Hematopoietic multipotent progenitor cell treated with erythropoietin and hydrocortisone succinate and interleukin-3 and kit ligand, for 8 days (in vitro differentiated cells): ENCODE measurements at regions not wholly inside any gene's neighbourhood (a gene's known extent, or its start where the extent isn't known, plus 50 kb on each side); places are given as distances from the start of the nearest gene placed in this dataset.
A peak's percentile ranks its signal among the peaks of the same experiment; 100 is the strongest.

Experiments used
- DNase-seq: peaks from one replicate; pipeline ENCODE4 v3.0.0-alpha.2; 2015

GRCh38 chr13:47610687-47611086 lies 390.4 kb downstream of the SUCLA2 start:
- no peak for DNase-seq

DNA sequence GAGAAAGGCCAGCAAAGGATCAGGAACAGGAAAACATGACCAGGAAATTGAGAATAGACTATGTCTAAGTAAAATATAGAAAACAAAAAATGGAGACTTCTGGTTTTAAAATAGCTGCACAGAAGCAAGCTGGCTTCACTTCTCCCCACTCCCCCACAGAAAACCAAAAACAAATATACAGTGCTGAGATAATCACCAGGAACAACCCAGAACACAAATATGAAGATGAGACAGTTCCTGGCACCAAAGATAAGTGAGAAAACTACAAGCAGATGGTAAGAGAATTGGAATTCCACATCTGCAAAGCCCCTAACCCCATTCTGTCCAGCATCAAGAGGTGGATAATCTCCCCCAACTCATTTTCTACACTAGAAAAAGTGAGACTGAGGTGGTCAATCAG lies 397.7 kb downstream of the SUCLA2 start:
- no peak for DNase-seq

DNA sequence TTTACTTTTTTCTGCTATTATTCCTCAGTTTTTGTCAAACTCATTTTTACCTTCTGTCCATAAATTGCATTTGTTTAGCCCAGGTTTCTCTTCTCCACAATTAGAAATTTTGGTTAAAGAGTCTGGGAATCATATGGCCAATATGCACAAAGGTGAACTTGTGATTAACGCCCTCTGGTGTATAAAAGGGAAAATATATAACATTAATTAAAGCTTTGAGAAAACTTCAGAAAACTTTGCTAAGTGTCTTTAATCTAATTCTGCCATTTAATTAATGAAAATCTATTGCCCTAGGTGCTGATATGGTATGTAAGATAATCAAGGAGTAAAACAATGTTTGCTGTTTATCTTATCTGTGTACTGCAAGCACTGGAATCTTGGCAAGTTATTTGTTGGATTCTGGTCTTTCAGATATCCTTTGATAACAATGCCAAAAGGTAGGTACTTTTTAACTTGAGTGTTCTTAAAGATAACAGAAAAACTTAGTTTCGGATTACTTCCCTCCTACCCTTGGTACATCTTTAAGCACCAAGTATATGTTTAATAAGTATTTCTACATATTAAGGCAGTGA lies 402.6 kb downstream of the SUCLA2 start:
- DNase-seq: peak; percentile 1

DNA sequence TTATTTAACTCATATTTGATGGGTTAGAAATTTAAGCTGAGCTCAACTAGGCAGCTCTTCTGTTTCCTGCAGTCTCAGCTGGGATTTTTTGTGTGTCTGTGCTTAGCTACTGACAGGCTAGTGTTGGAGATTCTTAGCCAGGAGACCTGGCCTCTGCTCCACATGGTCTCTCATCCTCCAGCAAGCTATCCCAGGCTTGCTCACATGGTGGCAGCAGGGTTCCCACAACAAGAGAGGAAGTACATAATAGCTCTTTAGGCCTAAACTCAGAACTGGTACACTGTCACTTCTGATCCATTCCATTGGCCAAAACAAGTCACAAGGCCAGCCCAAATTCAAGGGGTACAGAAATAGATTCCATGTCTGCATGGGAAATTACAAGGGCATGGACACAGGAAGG lies 406.2 kb downstream of the SUCLA2 start:
- peak; percentile 24 for DNase-seq

- no peak for DNase-seq
Observed at GRCh38 chr13:47592256-47592655, 408.8 kb downstream of the SUCLA2 start.

DNA sequence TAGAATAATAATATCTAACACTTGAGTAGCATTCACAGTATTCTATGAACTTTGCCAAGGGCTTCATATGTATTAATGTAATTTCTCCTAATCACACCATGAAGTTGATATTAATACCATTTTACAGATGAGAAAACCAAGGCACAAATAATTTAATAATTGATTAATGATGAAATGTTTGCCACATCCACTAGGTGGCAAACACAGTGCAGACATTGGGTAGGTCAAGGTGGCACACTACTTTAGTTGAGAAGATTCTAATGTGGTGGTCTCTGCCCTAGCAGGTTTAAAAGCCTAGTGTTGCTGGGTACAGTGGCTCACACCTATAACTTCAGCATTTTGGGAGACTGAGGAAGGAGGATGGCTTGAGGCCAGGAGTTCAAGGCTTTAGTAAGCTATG lies 412.4 kb downstream of the SUCLA2 start:
- DNase-seq: no peak

- DNase-seq: no peak
Observed at GRCh38 chr13:47572375-47572774, 428.7 kb downstream of the SUCLA2 start.

GRCh38 chr13:47564041-47564440 lies 437.0 kb downstream of the SUCLA2 start:
- no peak for DNase-seq

DNA sequence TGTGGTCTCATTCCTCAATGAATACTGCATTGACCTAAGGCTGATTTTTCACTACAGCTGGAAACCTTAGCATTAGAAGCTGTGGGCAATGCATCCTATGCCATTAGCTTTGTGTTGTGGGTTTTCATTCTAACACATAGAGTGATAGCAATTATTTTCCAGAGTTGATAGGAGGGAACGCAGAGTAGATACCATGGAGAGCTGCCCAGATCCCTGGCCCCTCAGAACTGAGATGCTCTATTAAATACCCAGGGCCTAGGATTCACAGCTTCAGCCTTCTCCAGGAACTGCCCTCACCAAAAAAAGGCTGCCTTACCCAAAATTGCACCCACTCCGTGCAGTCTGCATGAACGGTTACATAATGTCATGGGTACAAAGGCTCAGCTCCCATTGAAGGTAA lies 444.4 kb downstream of the SUCLA2 start:
- DNase-seq: no peak

DNA sequence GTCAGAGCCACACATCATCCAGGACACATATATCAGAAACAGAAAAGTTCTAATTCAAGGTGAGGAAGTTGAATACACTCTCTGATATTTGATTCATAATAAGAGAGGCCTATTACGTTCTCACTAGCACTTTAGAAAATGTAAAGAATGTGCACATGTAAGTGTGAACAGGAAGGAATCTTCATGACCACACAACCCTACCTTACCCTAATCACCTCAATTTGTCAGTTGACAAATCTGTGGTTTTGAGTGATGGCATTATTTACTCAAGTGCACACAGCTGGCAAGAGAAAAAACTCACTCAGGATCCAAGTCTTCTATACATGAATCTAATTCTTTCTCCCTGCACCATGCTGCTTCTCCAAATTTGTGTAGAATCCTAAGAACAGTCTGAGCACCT lies 445.8 kb downstream of the SUCLA2 start:
- DNase-seq: no peak

GRCh38 chr13:47553329-47553977 lies 447.6 kb downstream of the SUCLA2 start:
- no peak for DNase-seq

DNA sequence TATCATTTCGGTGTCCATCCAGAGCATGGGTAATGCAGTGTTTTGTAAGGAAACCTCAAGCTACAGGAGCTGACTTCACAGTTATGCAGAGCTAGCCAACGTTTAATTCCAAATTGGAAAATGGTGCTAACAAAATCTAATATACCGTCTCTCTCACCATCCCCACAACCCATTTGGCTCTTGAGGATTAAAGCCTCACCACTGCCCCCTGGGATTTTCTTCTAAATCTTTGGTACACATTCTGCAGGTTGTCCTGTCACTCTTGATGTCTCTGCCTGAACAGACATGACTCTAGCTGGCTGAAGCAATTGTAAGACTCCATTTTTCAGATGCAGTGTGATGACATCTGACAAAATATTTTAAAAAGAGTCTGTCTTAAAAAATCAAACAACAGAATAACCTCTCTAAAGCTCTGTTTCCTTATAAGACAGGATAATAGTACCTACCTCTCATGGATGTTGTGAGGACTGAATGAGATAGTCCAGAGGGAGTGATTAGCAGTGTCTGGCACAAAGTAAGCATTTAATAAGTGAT lies 451.8 kb downstream of the SUCLA2 start:
- no peak for DNase-seq

GRCh38 chr13:47548294-47548840 lies 452.7 kb downstream of the SUCLA2 start:
- no peak for DNase-seq

GRCh38 chr13:47546391-47547225 lies 454.5 kb downstream of the SUCLA2 start:
- DNase-seq: no peak

GRCh38 chr13:47545201-47546024 lies 455.7 kb downstream of the SUCLA2 start:
- DNase-seq: no peak

DNA sequence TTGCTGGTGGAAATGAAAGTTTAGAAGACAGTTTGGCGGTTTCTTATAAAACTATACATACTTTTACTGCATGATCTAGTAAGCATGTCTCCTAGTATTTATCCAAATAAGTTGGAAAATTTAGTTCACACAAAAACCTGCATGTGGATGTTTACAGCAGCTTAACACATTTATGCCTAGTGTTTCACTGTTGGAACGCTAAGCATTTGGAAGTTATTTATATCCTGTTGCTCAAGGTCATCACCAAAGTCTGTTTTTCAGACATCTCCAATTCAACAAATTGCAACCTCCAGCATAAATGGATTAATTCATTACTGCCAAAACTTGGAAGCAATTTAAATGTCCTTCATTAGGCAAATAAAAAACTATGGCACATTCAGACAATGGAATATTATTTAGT lies 461.8 kb downstream of the SUCLA2 start:
- DNase-seq: no peak

- no peak for DNase-seq
Observed at GRCh38 chr13:47523771-47524170, 477.3 kb downstream of the SUCLA2 start.

GRCh38 chr13:47521890-47522487 lies 479.1 kb downstream of the SUCLA2 start:
- DNase-seq: no peak

GRCh38 chr13:47519626-47520025 lies 481.4 kb downstream of the SUCLA2 start:
- no peak for DNase-seq

DNA sequence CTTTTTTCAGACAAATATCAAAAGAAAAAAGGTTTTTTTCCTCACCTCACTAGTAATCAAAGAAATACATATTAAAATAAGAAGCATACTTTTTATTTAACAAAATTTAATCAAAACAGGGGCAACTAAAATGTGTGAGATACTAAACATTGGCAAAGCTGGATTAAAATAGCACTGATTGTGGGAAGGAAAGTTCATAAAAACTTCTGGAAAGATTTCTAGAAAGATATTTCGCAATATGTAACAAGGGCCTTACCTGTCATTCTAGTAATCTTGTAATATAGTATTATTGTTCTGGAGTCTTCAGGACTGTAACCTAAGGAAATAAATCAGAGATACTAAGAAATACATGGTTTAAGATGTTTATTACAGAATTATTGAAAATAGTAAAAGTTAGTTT lies 482.5 kb downstream of the SUCLA2 start:
- no peak for DNase-seq

DNA sequence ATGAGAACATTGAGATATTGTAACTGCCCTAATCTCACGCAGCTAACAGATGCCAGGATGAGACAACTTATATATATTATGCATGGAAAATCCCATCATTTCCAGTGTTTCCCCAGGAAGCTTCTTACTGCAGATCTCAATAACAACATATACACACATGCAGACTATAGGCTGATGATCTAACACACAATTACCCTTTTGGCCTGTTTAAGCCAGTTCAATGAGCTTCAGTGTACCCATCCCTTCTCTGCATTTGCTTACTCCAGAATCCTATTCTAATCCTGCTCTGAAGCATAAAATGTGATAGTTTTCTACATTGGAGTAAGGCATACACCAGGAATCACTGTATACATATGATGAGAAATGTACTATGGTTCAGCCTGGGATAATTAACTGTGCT lies 489.4 kb downstream of the SUCLA2 start:
- no peak for DNase-seq

DNA sequence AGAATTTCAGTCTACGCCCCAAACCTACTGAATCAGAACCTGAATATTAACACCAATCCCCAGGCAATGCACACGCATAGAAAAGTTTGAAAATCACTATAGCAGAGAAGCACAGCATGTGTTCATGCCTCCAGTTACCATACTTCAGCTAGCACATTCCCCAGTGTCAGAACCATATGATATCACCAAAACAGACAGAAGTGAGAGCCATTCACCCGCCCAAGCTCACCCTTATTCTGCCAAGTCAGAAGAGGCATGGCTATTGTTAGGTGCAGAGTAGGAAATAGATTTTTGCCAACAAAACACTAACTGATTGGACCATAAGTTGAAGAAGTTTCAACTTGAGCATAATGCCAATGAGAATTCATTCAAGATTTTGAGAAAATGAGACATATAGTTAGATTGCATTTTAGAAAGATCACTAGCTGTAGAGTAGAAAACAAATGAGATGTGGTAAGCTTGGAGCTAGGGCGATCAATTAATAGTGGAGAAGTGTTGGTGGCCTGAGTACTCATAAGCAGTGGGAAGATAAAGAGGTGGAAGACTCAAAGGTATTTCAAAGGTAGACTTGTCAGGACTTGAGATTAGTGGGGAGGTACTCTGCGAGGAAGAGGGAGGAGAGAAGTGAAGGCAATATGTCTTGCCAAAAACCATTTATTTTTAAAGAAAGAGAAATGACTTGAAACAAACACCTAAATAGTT lies 492.4 kb downstream of the SUCLA2 start:
- no peak for DNase-seq
